Esophagus muscularis mucosa (tissue), 4 donors: ENCODE measurements at regions not wholly inside any gene's neighbourhood (a gene's known extent, or its start where the extent isn't known, plus 50 kb on each side); places are given as distances from the start of the nearest gene placed in this dataset.
"Not testable (repeated sequence)": the region's sequence is repeated elsewhere in the genome, so short reads cannot be mapped to it uniquely, and the experiment has no call there.

ENCODE experiments used
- DNase-seq: peaks from one replicate; pipeline ENCODE4 v3.0.0-alpha.2; 2017; ENCODE audit errors: extremely low spot score
- H3K27ac ChIP-seq, 4 donors: fragments of 200-600 bp; sonication (generic); replicated peaks in 1 of 4; 1 replicate in 3 of 4; 2 replicates in 1 of 4; pipeline ENCODE4 v1.5.1; 2016 to 2019; ENCODE audit warnings: mild to moderate bottlenecking in 1 of 4
- H3K27me3 ChIP-seq, 4 donors: fragments of 200-600 bp; sonication (generic); one replicate each; pipeline versions ENCODE4 v1.5.1 to v1.6.0; 2016 to 2019
- H3K36me3 ChIP-seq, 4 donors: fragments of 200-600 bp; sonication (generic); one replicate each; pipeline ENCODE4 v1.5.1; 2016 to 2019
- H3K4me1 ChIP-seq, 4 donors: fragments of 200-600 bp; sonication (generic); one replicate each; pipeline ENCODE4 v1.5.1; 2016 to 2019
- H3K4me3 ChIP-seq, 4 donors: fragments of 200-600 bp; sonication (generic); 1 replicate in 2 of 4; 2 replicates in 2 of 4; pipeline ENCODE4 v1.5.1; 2016 to 2019; ENCODE audit warnings: mild to moderate bottlenecking in 4 of 4, moderate library complexity in 1 of 4
- H3K9me3 ChIP-seq, 4 donors: fragments of 200-600 bp; sonication (generic); 1 replicate in 3 of 4; 2 replicates in 1 of 4; pipeline ENCODE4 v1.5.1; 2016 to 2019
- EP300 ChIP-seq: sonication (generic); formaldehyde crosslinking; IDR thresholded peaks from one replicate; pipeline ENCODE4 v1.6.1; 2017; ENCODE audit warnings: antibody characterized with exemption
- POLR2A ChIP-seq: fragments of 450-650 bp; IDR thresholded peaks from one replicate; pipeline ENCODE4 v1.6.1; 2017; ENCODE audit warnings: antibody characterized with exemption, moderate library complexity, mild to moderate bottlenecking, low read depth
- POLR2AphosphoS5 ChIP-seq, 2 donors: sonication (generic); formaldehyde crosslinking; IDR thresholded peaks; one replicate each; pipeline ENCODE4 v1.6.1; 2017; ENCODE audit warnings: antibody characterized with exemption in 2 of 2
- WGBS: methylation state at CpG from one replicate; pipeline ENCODE4 v1.1.5; 2018; 5-methylcytosine and 5-hydroxymethylcytosine counted together
- intact Hi-C: fragments of 100-400 bp; cut with DNase I; formaldehyde crosslinking; loops from one replicate; pipeline ENCODE4 v1.15.1; 2023
- TF ChIP-seq, protein P1 (sequence below), 3 experiments: fragments of 200-600 bp in 2 of 3; fragments of 450-650 bp in 1 of 3; sonication (generic) in 2 of 3; IDR thresholded peaks; one replicate each; pipeline ENCODE4 v1.5.1; 2017 to 2019; ENCODE audit warnings: antibody characterized with exemption in 3 of 3, mild to moderate bottlenecking in 2 of 3, moderate library complexity in 1 of 3

- no peaks in the 10 kb centered on the region for H3K9me3 ChIP-seq
- no peak for DNase-seq
- 88% methylated on average over 5 of the region's 5 CpGs for WGBS
- H3K4me3 ChIP-seq: no peak overlapping the region
- no peaks in the 10 kb centered on the region for H3K4me1 ChIP-seq
- no peak overlapping the region for H3K27ac ChIP-seq
- intact Hi-C loops: no loop called here
- no peaks in the 10 kb centered on the region for H3K36me3 ChIP-seq
- TF ChIP-seq EP300 (no peak), POLR2A (no peak), POLR2AphosphoS5 (IDR thresholded peaks at IDR 0.05) (no peak)
- TF ChIP-seq, protein P1, sequence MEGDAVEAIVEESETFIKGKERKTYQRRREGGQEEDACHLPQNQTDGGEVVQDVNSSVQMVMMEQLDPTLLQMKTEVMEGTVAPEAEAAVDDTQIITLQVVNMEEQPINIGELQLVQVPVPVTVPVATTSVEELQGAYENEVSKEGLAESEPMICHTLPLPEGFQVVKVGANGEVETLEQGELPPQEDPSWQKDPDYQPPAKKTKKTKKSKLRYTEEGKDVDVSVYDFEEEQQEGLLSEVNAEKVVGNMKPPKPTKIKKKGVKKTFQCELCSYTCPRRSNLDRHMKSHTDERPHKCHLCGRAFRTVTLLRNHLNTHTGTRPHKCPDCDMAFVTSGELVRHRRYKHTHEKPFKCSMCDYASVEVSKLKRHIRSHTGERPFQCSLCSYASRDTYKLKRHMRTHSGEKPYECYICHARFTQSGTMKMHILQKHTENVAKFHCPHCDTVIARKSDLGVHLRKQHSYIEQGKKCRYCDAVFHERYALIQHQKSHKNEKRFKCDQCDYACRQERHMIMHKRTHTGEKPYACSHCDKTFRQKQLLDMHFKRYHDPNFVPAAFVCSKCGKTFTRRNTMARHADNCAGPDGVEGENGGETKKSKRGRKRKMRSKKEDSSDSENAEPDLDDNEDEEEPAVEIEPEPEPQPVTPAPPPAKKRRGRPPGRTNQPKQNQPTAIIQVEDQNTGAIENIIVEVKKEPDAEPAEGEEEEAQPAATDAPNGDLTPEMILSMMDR (IDR thresholded peaks at IDR 0.05): no peak
- no peaks in the 10 kb centered on the region for H3K27me3 ChIP-seq
These were observed 182.9 kb downstream of the TTC6 start for GRCh38 chr14:37778135-37778943.

DNA sequence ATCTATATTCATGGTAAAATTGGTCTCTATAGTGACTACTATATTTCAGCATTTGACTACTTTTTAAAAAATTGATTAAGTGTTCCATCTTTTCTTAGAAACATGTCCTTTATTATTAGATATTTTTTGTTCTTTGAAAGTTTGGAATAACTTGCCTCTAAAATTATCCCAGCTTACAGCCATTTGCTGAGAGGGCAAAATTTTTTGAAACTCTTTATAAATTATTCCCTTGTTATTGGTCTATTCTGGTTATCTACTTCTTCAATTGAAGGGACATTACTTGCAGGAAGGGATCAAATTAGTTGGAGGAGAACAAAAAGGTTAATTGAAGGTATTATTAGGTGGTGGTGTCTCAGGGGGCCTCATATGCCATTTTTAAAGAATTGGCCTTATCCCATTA lies 184.1 kb downstream of the TTC6 start:
- Histone ChIP-seq H3K27me3 (no peaks in the 10 kb centered on the region), H3K4me3 (no peak overlapping the region), H3K27ac (no peak overlapping the region), H3K36me3 (no peaks in the 10 kb centered on the region), H3K9me3 (no peaks in the 10 kb centered on the region), H3K4me1 (no peaks in the 10 kb centered on the region)
- TF ChIP-seq EP300 (no peak), POLR2AphosphoS5 (IDR thresholded peaks at IDR 0.05) (no peak), POLR2A (no peak)
- TF ChIP-seq, protein P1 (IDR thresholded peaks at IDR 0.05): no peak
- intact Hi-C loops: no loop called here
- no peak for DNase-seq

- H3K27me3 ChIP-seq, H3K4me1 ChIP-seq, H3K27ac ChIP-seq, H3K9me3 ChIP-seq, H3K36me3 ChIP-seq, H3K4me3 ChIP-seq, DNase-seq, intact Hi-C loops: not testable (repeated sequence)
- WGBS: 91% methylated on average over 4 of the region's 4 CpGs
These were observed 185.3 kb downstream of the TTC6 start for GRCh38 chr14:37780731-37781130.

- intact Hi-C loops, H3K36me3 ChIP-seq, H3K4me3 ChIP-seq, H3K27ac ChIP-seq, DNase-seq, H3K4me1 ChIP-seq, H3K9me3 ChIP-seq, H3K27me3 ChIP-seq: not testable (repeated sequence)
- 67% methylated on average over 3 of the region's 3 CpGs for WGBS
These were observed 188.9 kb downstream of the TTC6 start for GRCh38 chr14:37784203-37784826.

DNA sequence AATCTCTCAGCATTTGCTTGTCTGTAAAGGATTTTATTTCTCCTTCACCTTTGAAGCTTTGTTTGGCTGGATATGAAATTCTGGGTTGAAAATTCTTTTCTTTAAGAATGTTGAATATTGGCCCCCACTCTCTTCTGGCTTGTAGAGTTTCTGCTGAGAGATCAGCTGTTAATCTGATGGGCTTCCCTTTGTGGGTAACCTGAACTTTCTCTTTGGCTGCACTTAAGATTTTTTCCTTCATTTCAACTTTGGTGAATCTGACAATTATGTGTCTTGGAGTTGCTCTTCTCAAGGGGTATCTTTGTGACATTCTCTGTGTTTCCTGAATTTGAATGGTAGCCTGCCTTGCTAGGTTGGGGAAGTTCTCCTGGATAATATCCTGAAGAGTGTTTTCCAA lies 189.4 kb downstream of the TTC6 start:
- H3K27ac ChIP-seq, H3K36me3 ChIP-seq, DNase-seq, intact Hi-C loops, H3K27me3 ChIP-seq, H3K4me1 ChIP-seq, H3K4me3 ChIP-seq, H3K9me3 ChIP-seq: not testable (repeated sequence)

GRCh38 chr14:37785298-37785697 lies 189.9 kb downstream of the TTC6 start:
- H3K4me3 ChIP-seq, intact Hi-C loops: not testable (repeated sequence)
- 85% methylated on average over 9 of the region's 9 CpGs for WGBS

DNA sequence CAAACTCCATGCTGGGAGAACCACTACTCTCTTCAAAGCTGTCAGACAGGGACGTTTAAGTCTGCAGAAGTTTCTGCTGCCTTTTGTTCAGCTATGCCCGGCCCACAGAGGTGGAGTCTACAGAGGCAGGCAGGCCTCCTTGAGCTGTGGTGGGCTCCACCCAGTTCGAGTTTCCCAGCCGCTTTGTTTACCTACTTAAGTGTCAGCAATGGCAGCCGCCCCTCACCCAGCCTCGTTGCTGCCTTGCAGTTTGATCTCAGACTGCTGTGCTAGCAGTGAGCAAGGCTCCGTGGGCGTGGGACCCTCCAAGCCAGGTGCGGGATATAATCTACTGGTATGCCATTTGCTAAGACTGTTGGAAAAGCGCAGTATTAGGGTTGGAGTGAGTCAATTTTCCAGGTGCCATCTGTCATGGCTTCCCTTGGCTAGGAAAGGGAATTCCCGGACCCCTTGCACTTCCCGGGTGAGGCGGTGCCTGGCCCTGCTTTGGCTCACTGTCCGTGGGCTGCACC lies 190.7 kb downstream of the TTC6 start:
- intact Hi-C loops, H3K4me1 ChIP-seq, H3K27ac ChIP-seq, H3K36me3 ChIP-seq, DNase-seq, H3K27me3 ChIP-seq, H3K9me3 ChIP-seq, H3K4me3 ChIP-seq: not testable (repeated sequence)
- 87% methylated on average over 9 of the region's 14 CpGs for WGBS

More at GRCh38 chr14:37785298-37785697, 189.9 kb downstream of the TTC6 start:
- H3K27ac ChIP-seq, H3K9me3 ChIP-seq, DNase-seq, H3K27me3 ChIP-seq, H3K36me3 ChIP-seq, H3K4me1 ChIP-seq: not testable (repeated sequence)
